Right atrium auricular region (tissue), 2 donors: ENCODE measurements at regions not wholly inside any gene's neighbourhood (a gene's known extent, or its start where the extent isn't known, plus 50 kb on each side); places are given as distances from the start of the nearest gene placed in this dataset.
"Not testable (repeated sequence)": the region's sequence is repeated elsewhere in the genome, so short reads cannot be mapped to it uniquely, and the experiment has no call there.

Experiments used
- DNase-seq: peaks from one replicate; pipeline ENCODE4 v3.0.0-alpha.2; 2019; ENCODE audit warnings: low spot score
- H3K27ac ChIP-seq, 2 donors: fragments of 200-600 bp; sonication (generic); 1 replicate in 1 of 2; 2 replicates in 1 of 2; pipeline ENCODE4 v1.5.1; 2016 to 2019
- H3K27me3 ChIP-seq, 2 donors: fragments of 200-600 bp; sonication (generic); one replicate each; pipeline versions ENCODE4 v1.5.1 to v1.6.0; 2017 to 2019
- H3K36me3 ChIP-seq: fragments of 200-600 bp; sonication (generic); one replicate; pipeline ENCODE4 v1.5.1; 2016
- H3K4me1 ChIP-seq, 2 donors: fragments of 200-600 bp; sonication (generic); one replicate each; pipeline versions ENCODE4 v1.5.1 to v1.6.0; 2017 to 2019
- H3K4me3 ChIP-seq, 2 donors: fragments of 200-600 bp; sonication (generic); 1 replicate in 1 of 2; 2 replicates in 1 of 2; pipeline ENCODE4 v1.5.1; 2017 to 2019; ENCODE audit warnings: mild to moderate bottlenecking in 1 of 2, moderate library complexity in 1 of 2
- H3K9me3 ChIP-seq, 2 donors: fragments of 200-600 bp; sonication (generic); one replicate each; pipeline ENCODE4 v1.5.1; 2019
- CTCF ChIP-seq, 2 donors: fragments of 200-600 bp; sonication (generic); IDR thresholded peaks; one replicate each; pipeline ENCODE4 v1.5.1; 2019; ENCODE audit warnings: antibody characterized with exemption in 2 of 2

DNA sequence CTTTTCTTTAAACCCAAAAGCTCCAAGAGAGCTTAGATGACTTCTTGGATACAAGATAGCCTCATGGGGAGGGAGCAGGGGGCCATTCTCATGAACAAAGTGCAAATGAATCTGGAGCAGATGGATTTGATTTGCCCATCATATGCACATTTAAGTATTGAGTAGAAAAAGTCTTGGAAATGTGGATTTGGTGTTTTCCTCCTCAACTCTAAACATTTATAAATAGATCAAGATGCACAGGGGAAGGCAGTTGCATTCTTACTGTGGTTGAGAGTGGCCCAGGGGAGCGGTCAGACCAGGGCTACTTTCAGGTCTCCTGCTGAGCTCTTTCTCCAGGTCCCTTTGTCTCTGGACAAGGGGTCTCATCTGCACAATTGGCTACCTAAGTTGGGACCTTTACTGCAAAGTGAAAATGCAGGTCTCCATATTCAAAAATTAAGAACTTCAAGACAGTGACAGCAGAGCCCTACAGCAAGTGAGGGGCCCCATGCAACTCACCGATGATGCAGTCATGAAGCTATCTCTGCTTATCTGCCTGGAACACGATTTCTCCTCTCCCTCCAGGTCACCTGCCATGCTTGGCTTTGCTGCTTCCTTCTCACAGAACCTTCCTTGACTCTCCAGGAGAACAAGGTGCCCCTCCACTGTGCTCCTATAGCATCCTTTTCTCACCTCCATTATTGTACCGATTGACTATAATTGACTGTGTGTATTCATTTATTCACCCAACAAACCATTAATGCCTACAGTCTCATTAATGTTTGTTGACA is 145.4 kb downstream of the LPIN1 start:
- H3K36me3 ChIP-seq: no peaks in the 10 kb centered on the region
- no peak overlapping the region for H3K27ac ChIP-seq
- DNase-seq: no peak
- H3K27me3 ChIP-seq: no peaks in the 10 kb centered on the region
- no peak for TF ChIP-seq CTCF (IDR thresholded peaks at IDR 0.05)
- H3K4me1 ChIP-seq: no peaks in the 10 kb centered on the region
- H3K4me3 ChIP-seq: no peak overlapping the region
- peaks cover 0 to 26% of the 10 kb centered on the region in 2 donors for H3K9me3 ChIP-seq

DNA sequence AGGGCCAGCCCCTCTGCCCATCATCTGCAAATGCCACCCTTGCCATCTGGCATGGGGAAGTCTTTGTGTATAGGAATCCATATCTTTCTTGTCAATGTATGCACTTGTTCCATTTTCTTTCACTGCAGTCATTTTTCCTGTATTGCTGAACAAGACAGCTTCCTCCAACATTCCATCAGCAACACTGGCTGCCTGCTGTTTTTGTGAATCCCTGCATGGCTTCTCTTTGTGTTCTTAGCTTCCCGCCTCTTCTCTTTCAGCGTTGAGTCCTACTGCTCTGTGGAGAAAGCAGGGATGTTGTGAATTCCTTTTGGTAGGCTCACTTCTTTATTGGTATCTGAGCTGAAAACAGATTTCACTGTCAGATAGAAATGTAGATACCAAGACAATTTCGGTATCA is 150.0 kb downstream of the LPIN1 start:
- Histone ChIP-seq H3K9me3 (no peaks in the 10 kb centered on the region), H3K27me3 (no peaks in the 10 kb centered on the region), H3K36me3 (no peaks in the 10 kb centered on the region), H3K27ac (no peak overlapping the region), H3K4me3 (no peak overlapping the region), H3K4me1 (no peaks in the 10 kb centered on the region)
- no peak for TF ChIP-seq CTCF (IDR thresholded peaks at IDR 0.05)
- no peak for DNase-seq

DNA sequence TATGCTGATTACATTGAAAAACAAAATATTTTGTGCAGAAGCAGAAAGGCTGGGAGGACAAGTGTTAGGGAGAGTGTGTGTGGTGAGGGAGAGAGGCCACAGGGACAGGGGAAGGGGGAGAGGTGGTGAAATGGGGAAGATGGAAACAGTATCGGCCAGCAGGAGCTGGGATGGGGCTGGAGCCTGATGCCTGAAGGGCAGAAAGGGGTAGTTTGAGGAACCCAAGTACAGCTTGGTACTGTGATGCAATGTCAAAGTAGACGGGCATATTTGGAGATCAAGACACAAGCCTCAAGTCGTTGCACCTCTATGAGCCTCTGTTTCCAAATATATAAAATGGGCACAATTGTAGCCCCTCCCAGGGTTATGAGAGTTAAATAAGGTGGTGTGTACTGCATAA is 152.1 kb downstream of the LPIN1 start:
- Histone ChIP-seq H3K36me3 (no peaks in the 10 kb centered on the region), H3K27me3 (no peaks in the 10 kb centered on the region), H3K27ac (no peak overlapping the region), H3K9me3 (no peaks in the 10 kb centered on the region), H3K4me1 (no peaks in the 10 kb centered on the region), H3K4me3 (no peak overlapping the region)
- DNase-seq: no peak
- no peak for TF ChIP-seq CTCF (IDR thresholded peaks at IDR 0.05)

DNA sequence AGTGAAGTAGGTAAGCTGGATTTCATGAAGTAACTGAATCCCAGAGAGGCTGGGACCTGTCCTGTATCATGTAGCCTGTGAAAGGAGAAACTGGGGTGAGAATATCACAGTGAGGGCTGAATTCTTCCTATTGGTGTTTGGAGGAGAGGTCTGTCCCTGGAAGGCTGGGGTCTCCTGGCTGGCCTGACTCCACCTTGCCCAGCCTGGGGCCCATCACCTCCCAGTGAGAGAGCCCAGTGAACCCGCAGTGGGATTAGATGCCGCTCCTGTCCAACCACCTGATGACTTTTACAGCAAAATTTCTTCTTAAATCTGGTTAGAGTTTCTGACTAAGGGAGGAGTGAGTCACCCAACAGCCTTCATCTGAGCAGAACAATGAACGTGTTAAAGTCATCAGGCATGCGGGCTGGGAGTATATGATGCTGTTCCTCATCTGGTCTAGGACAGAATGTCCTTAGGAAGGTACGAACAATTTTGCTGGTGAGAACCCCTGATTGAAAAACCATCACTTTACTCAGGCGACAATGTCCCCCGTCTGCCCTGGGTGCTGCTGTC is 152.9 kb downstream of the LPIN1 start:
- no peak overlapping the region for H3K27ac ChIP-seq
- H3K27me3 ChIP-seq: no peaks in the 10 kb centered on the region
- H3K4me1 ChIP-seq: no peaks in the 10 kb centered on the region
- H3K9me3 ChIP-seq: no peaks in the 10 kb centered on the region
- TF ChIP-seq CTCF (IDR thresholded peaks at IDR 0.05): no peak
- no peaks in the 10 kb centered on the region for H3K36me3 ChIP-seq
- DNase-seq: no peak
- H3K4me3 ChIP-seq: no peak overlapping the region

- not testable (repeated sequence) for H3K27ac ChIP-seq, H3K4me3 ChIP-seq, H3K4me1 ChIP-seq, H3K36me3 ChIP-seq, H3K27me3 ChIP-seq, DNase-seq, H3K9me3 ChIP-seq
Observed at GRCh38 chr2:11900891-11901290, 154.5 kb downstream of the LPIN1 start.

DNA sequence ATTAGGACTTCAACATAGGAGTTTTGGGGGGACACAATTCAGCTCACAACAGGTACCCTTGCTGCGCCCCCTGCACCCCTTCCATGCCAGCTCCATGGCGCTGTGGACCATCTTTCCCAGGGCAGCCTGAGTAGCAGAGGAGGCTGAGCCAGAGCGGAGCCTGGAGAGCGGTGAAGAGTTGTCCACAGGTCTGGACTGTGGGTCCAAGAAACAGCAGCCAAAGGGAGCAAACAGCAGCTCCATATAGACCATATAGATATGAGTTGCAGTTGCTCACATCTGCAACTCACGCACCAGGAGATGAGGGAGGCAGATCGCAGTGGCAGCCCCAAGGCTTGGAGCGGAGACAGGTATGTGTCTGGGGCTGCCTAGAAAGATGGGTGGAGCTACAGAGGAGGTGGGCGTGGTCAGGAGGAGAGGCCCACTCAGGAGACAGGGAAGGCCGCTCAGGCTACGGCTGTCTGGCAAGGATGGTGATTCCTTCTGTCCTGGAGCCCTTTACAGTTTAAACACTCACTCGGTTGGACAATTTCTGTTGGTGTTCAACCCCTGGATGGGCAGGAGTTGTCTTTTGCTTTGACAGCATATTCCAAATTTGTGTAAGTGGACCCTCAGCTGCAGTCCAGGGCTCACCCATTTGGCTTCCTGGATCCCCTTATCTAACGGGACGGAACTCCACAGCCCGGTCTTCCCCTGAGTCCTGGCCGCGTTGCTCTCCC is 155.1 kb downstream of the LPIN1 start:
- no peak for TF ChIP-seq CTCF (IDR thresholded peaks at IDR 0.05)
- Histone ChIP-seq H3K27me3 (no peaks in the 10 kb centered on the region), H3K9me3 (no peaks in the 10 kb centered on the region), H3K36me3 (no peaks in the 10 kb centered on the region), H3K27ac (no peak overlapping the region), H3K4me3 (no peak overlapping the region), H3K4me1 (no peaks in the 10 kb centered on the region)
- DNase-seq: no peak
